Gastrocnemius medialis (tissue), 4 donors: ENCODE measurements at regions not wholly inside any gene's neighbourhood (a gene's known extent, or its start where the extent isn't known, plus 50 kb on each side); places are given as distances from the start of the nearest gene placed in this dataset.

Source experiments
- ATAC-seq, 2 donors: fragments of 150-250 bp; one replicate each; pipeline ENCODE4 v1.9.1; 2016
- DNase-seq, 2 donors: peaks; one replicate each; pipeline ENCODE4 v3.0.0-alpha.2; 2019
- H3K27ac ChIP-seq, 4 donors: fragments of 200-600 bp; sonication (generic); 1 replicate in 1 of 4; 2 replicates in 3 of 4; pipeline ENCODE4 v1.5.1; 2016 to 2018; ENCODE audit warnings: mild to moderate bottlenecking in 2 of 4, moderate library complexity in 1 of 4
- H3K27me3 ChIP-seq, 3 donors: fragments of 200-600 bp; sonication (generic) in 2 of 3; 1 replicate in 1 of 3; 2 replicates in 2 of 3; pipeline versions ENCODE4 v1.5.1 to v1.6.0; 2016 to 2019; ENCODE audit warnings: mild to moderate bottlenecking in 1 of 3, moderate library complexity in 1 of 3
- H3K36me3 ChIP-seq, 2 donors: fragments of 200-600 bp; sonication (generic) in 1 of 2; one replicate each; pipeline ENCODE4 v1.5.1; 2017 to 2018
- H3K4me1 ChIP-seq, 2 donors: fragments of 200-600 bp; sonication (generic) in 1 of 2; one replicate each; pipeline ENCODE4 v1.5.1; 2016 to 2017; ENCODE audit warnings: mild to moderate bottlenecking in 2 of 2
- H3K4me3 ChIP-seq, 4 donors: fragments of 200-600 bp; sonication (generic) in 3 of 4; 1 replicate in 1 of 4; 2 replicates in 3 of 4; pipeline ENCODE4 v1.5.1; 2016 to 2019; ENCODE audit warnings: mild to moderate bottlenecking in 2 of 4
- H3K9me3 ChIP-seq, 3 donors: fragments of 200-600 bp; sonication (generic) in 2 of 3; 1 replicate in 1 of 3; 2 replicates in 2 of 3; pipeline ENCODE4 v1.5.1; 2016 to 2019
- POLR2A ChIP-seq, 2 donors: fragments of 450-650 bp; IDR thresholded peaks; one replicate each; pipeline ENCODE4 v1.6.1; 2017; ENCODE audit warnings: antibody characterized with exemption in 2 of 2, mild to moderate bottlenecking in 2 of 2, moderate library complexity in 2 of 2
- in situ Hi-C, 4 donors: fragments of 200-750 bp; cut with MboI; loops; one replicate each; pipeline versions ENCODE4 v1.15.0 to v1.8.0; 2017; ENCODE audit warnings: low sequenced_read_pairs in 4 of 4
- intact Hi-C: fragments of 100-400 bp; cut with DNase I; formaldehyde crosslinking; loops from one replicate; pipeline ENCODE4 v1.15.1; 2023; ENCODE audit warnings: low total_unique reads
- TF ChIP-seq, protein P1 (sequence below), 5 experiments: fragments of 450-650 bp in 3 of 5; fragments of 200-600 bp in 2 of 5; sonication (generic) in 2 of 5; IDR thresholded peaks in 4 of 5; conservative IDR thresholded peaks in 1 of 5; 1 replicate in 4 of 5; 2 replicates in 1 of 5; pipeline ENCODE4 v1.5.1; 2016 to 2019; ENCODE audit warnings: antibody characterized with exemption in 5 of 5, mild to moderate bottlenecking in 3 of 5, moderate library complexity in 3 of 5

GRCh38 chr17:70774339-70775117, 605.2 kb downstream of the KCNJ2 start:
- no peaks in the 10 kb centered on the region for H3K9me3 ChIP-seq
- intact Hi-C loops (no loop called here), in situ Hi-C loops (no loop called here)
- ATAC-seq (no peak), DNase-seq (no peak)
- no peak overlapping the region for H3K27ac ChIP-seq
- no peaks in the 10 kb centered on the region for H3K36me3 ChIP-seq
- H3K4me3 ChIP-seq, result no peak overlapping the region
- no peaks in the 10 kb centered on the region for H3K4me1 ChIP-seq
- H3K27me3 ChIP-seq, result no peaks in the 10 kb centered on the region
- TF ChIP-seq POLR2A (IDR thresholded peaks at IDR 0.05), result no peak
- TF ChIP-seq, protein P1, sequence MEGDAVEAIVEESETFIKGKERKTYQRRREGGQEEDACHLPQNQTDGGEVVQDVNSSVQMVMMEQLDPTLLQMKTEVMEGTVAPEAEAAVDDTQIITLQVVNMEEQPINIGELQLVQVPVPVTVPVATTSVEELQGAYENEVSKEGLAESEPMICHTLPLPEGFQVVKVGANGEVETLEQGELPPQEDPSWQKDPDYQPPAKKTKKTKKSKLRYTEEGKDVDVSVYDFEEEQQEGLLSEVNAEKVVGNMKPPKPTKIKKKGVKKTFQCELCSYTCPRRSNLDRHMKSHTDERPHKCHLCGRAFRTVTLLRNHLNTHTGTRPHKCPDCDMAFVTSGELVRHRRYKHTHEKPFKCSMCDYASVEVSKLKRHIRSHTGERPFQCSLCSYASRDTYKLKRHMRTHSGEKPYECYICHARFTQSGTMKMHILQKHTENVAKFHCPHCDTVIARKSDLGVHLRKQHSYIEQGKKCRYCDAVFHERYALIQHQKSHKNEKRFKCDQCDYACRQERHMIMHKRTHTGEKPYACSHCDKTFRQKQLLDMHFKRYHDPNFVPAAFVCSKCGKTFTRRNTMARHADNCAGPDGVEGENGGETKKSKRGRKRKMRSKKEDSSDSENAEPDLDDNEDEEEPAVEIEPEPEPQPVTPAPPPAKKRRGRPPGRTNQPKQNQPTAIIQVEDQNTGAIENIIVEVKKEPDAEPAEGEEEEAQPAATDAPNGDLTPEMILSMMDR (IDR thresholded peaks at IDR 0.05 in 4 of 5, conservative IDR thresholded peaks at IDR 0.05 in 1 of 5), result no peak

GRCh38 chr17:70775679-70776078, 606.3 kb downstream of the KCNJ2 start:
- no peak for DNase-seq
- Histone ChIP-seq H3K36me3 (no peaks in the 10 kb centered on the region), H3K4me3 (no peak overlapping the region), H3K27ac (no peak overlapping the region), H3K9me3 (peaks cover 0 to 1% (median 0%) of the 10 kb centered on the region in 3 donors), H3K4me1 (no peaks in the 10 kb centered on the region), H3K27me3 (no peaks in the 10 kb centered on the region)
- intact Hi-C loops (no loop called here), in situ Hi-C loops (no loop called here)
- no peak for ATAC-seq
- no peak for TF ChIP-seq POLR2A (IDR thresholded peaks at IDR 0.05)
- TF ChIP-seq, protein P1 (IDR thresholded peaks at IDR 0.05 in 4 of 5, conservative IDR thresholded peaks at IDR 0.05 in 1 of 5), result no peak

DNA sequence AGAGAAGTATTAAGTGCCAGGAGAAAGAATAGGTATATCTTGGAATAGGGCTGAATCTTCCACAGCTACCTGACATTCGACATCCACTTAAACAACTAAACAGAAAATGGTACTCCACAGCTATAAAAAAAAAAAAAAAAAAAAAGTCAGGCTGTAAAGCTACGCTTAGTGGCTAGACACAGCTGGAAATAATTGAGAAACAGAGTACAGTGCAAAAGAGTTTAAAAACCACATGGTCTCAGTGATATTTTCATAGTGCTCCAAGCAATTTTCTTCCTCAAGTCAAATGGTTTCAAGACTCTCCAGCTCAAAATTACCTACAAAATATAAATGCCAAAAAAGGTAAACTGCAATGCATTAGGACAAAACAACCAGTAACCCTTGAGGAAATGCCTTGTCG, 607.1 kb downstream of the KCNJ2 start:
- Histone ChIP-seq H3K27ac (no peak overlapping the region), H3K9me3 (peaks cover 0 to 4% (median 0%) of the 10 kb centered on the region in 3 donors), H3K36me3 (no peaks in the 10 kb centered on the region), H3K4me1 (no peaks in the 10 kb centered on the region), H3K4me3 (no peak overlapping the region), H3K27me3 (no peaks in the 10 kb centered on the region)
- in situ Hi-C loops (no loop called here), intact Hi-C loops (no loop called here)
- no peak for ATAC-seq
- no peak for DNase-seq
- no peak for TF ChIP-seq POLR2A (IDR thresholded peaks at IDR 0.05)
- TF ChIP-seq, protein P1 (IDR thresholded peaks at IDR 0.05 in 4 of 5, conservative IDR thresholded peaks at IDR 0.05 in 1 of 5), result no peak

GRCh38 chr17:70780031-70780430, 610.7 kb downstream of the KCNJ2 start:
- ATAC-seq (no peak), DNase-seq (no peak)
- no peak overlapping the region for H3K4me3 ChIP-seq
- intact Hi-C loops, result no loop called here
- H3K27me3 ChIP-seq, result no peaks in the 10 kb centered on the region
- H3K36me3 ChIP-seq, result no peaks in the 10 kb centered on the region
- peaks cover 0 to 4% (median 0%) of the 10 kb centered on the region in 3 donors for H3K9me3 ChIP-seq
- TF ChIP-seq POLR2A (IDR thresholded peaks at IDR 0.05), result no peak
- TF ChIP-seq, protein P1 (IDR thresholded peaks at IDR 0.05 in 4 of 5, conservative IDR thresholded peaks at IDR 0.05 in 1 of 5), result no peak
- in situ Hi-C loops, result no loop called here
- H3K27ac ChIP-seq, result no peak overlapping the region
- H3K4me1 ChIP-seq, result no peaks in the 10 kb centered on the region
